ENCODE measurements at regions not wholly inside any gene's neighbourhood (a gene's known extent, or its start where the extent isn't known, plus 50 kb on each side); places are given as distances from the start of the nearest gene placed in this dataset.
A peak's percentile ranks its signal among the peaks of the same experiment; 100 is the strongest.
"Not testable (repeated sequence)": the region's sequence is repeated elsewhere in the genome, so short reads cannot be mapped to it uniquely, and the experiment has no call there.

DNA sequence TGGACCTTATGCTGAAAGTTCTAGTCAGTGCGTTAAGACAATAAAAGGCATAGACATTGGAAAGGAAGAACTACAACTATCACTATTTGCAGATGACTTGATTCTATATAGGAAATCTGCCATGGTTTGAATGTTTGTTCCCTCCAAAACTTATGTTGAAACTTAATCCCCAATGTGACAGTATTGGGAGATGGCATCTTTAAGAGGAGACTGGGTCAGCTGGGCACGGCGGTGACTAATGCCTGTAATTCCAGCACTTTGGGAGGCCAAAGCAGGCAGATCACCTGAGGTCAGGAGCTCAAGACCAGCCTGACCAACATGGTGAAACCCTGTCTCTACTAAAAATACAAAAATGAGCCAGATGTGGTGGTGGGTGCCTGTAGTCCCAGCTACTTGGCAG, 171.3 kb downstream of the SMAD6 start:
- not testable (repeated sequence) for H3K36me3 Mint-ChIP-seq; H3K27ac Mint-ChIP-seq; H3K4me1 ChIP-seq (ENCODE audit: control insufficient read depth, insufficient read depth, low read length, poor library complexity, severe bottlenecking); H3K4me1 Mint-ChIP-seq; DNase-seq; ATAC-seq (ENCODE audit: low read depth in 2 of 2); H3K4me3 Mint-ChIP-seq; H3K36me3 ChIP-seq (ENCODE audit: control insufficient read depth, insufficient read depth, low read length); H3K9me3 Mint-ChIP-seq; H3K4me3 ChIP-seq (ENCODE audit: low read depth, low read length); H3K27ac ChIP-seq (ENCODE audit: insufficient read depth, low read length, poor library complexity, severe bottlenecking); H3K9me3 ChIP-seq (ENCODE audit: control insufficient read depth in 2 of 2, low read length in 2 of 2)
- H3K27me3 Mint-ChIP-seq, result peaks cover 30% of the 10 kb centered on the region
- H3K27me3 ChIP-seq (ENCODE audit: control insufficient read depth, insufficient read depth, low read length), result peaks cover 18% of the 10 kb centered on the region

- ATAC-seq (ENCODE audit: low read depth in 2 of 2), result no peak
- H3K4me3 ChIP-seq (ENCODE audit: low read depth, low read length), result no peak overlapping the region
- peak overlapping the region in 1 of 3 donors; percentile 20 for H3K27ac Mint-ChIP-seq
- H3K4me3 Mint-ChIP-seq, result no peak overlapping the region
- no peaks in the 10 kb centered on the region for H3K36me3 ChIP-seq (ENCODE audit: control insufficient read depth, insufficient read depth, low read length)
- peaks cover 13% of the 10 kb centered on the region for H3K27me3 ChIP-seq (ENCODE audit: control insufficient read depth, insufficient read depth, low read length)
- H3K27me3 Mint-ChIP-seq, result peaks cover 25% of the 10 kb centered on the region
- H3K9me3 ChIP-seq (ENCODE audit: control insufficient read depth in 2 of 2, low read length in 2 of 2), result no peaks in the 10 kb centered on the region
- H3K9me3 Mint-ChIP-seq, result peaks cover 0 to 2% (median 0%) of the 10 kb centered on the region in 7 donors
- no peak for DNase-seq
- H3K4me1 Mint-ChIP-seq, result no peaks in the 10 kb centered on the region
- H3K4me1 ChIP-seq (ENCODE audit: control insufficient read depth, insufficient read depth, low read length, poor library complexity, severe bottlenecking), result no peaks in the 10 kb centered on the region
- no peaks in the 10 kb centered on the region for H3K36me3 Mint-ChIP-seq
- no peak overlapping the region for H3K27ac ChIP-seq (ENCODE audit: insufficient read depth, low read length, poor library complexity, severe bottlenecking)
Observed at GRCh38 chr15:66873856-66874255, 171.8 kb downstream of the SMAD6 start.

DNA sequence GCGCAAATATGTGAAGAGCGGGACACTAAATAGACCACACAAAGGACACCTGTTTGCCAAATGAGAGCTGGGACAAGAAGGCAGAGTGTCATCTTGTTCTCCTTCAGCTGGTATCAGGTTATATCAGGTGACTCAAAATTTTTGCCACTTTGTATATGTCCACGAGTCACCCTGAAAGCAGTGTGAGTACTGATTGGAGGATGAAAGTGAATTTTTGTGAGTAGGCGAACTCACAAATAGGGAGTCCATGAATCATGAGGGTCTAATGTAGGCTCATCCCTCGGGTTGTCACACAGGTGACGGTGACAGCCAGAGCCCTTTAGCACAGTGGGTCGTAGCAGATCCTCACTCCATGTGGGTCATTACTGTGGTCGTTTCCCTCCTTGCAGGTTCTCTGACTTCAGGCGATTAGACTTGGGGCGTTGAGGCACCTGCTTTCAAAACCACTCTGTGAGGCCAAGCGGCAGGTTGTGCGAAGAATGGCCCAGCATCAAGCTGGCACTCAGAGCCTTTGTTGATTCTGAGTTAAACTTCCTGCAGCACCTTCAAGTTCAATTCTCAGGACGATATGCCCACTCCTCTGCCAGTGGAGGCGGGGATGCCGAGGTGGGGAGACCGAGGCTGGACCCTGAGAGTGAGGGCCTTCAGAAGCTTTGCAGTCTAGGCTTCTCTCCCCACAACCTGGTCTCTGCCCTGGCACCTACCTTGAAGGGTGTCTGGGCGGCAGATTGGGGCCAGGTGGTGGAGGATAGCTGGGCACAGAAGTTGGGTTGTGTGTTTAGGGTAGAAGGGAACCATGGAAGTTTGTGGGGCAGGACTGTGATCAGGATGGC, 173.8 kb downstream of the SMAD6 start:
- H3K27me3 Mint-ChIP-seq, result peaks cover 15% of the 10 kb centered on the region
- no peaks in the 10 kb centered on the region for H3K36me3 Mint-ChIP-seq
- no peak overlapping the region for H3K27ac Mint-ChIP-seq

DNA sequence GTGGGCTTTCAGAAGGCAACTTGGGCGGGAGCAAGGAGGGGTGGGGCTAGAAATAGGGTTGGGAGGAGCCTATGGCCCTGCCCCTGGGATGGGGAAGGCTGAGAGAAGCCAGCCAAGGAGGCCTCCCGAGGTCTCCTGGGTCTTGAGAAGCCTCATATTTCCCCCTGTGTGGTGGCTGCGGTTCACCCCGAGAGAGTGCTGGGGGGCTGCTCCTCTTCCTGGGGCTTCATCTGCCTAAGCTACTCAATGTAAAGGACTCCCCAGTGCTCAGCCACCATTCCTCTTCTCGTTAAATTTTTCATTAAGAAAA, 174.3 kb downstream of the SMAD6 start:
- Histone ChIP-seq H3K4me3 (ENCODE audit: low read depth, low read length) (no peak overlapping the region), H3K9me3 (ENCODE audit: control insufficient read depth in 2 of 2, low read length in 2 of 2) (no peaks in the 10 kb centered on the region), H3K4me1 (ENCODE audit: control insufficient read depth, insufficient read depth, low read length, poor library complexity, severe bottlenecking) (no peaks in the 10 kb centered on the region), H3K27ac (ENCODE audit: insufficient read depth, low read length, poor library complexity, severe bottlenecking) (no peak overlapping the region), H3K27me3 (ENCODE audit: control insufficient read depth, insufficient read depth, low read length) (no peaks in the 10 kb centered on the region), H3K36me3 (ENCODE audit: control insufficient read depth, insufficient read depth, low read length) (no peaks in the 10 kb centered on the region)
- ATAC-seq (ENCODE audit: low read depth in 2 of 2) (no peak), DNase-seq (no peak)
- no peak overlapping the region for H3K4me3 Mint-ChIP-seq
- no peaks in the 10 kb centered on the region for H3K4me1 Mint-ChIP-seq
- no peak overlapping the region for H3K27ac Mint-ChIP-seq
- peaks cover 16% of the 10 kb centered on the region for H3K27me3 Mint-ChIP-seq
- no peaks in the 10 kb centered on the region for H3K36me3 Mint-ChIP-seq
- H3K9me3 Mint-ChIP-seq, result peaks cover 0 to 2% (median 0%) of the 10 kb centered on the region in 7 donors

More for the DNA sequence above, 173.8 kb downstream of the SMAD6 start:
- Histone ChIP-seq H3K9me3 (ENCODE audit: control insufficient read depth in 2 of 2, low read length in 2 of 2) (no peaks in the 10 kb centered on the region), H3K4me3 (ENCODE audit: low read depth, low read length) (no peak overlapping the region), H3K27ac (ENCODE audit: insufficient read depth, low read length, poor library complexity, severe bottlenecking) (no peak overlapping the region), H3K4me1 (ENCODE audit: control insufficient read depth, insufficient read depth, low read length, poor library complexity, severe bottlenecking) (no peaks in the 10 kb centered on the region), H3K36me3 (ENCODE audit: control insufficient read depth, insufficient read depth, low read length) (no peaks in the 10 kb centered on the region), H3K27me3 (ENCODE audit: control insufficient read depth, insufficient read depth, low read length) (no peaks in the 10 kb centered on the region)
- DNase-seq (no peak), ATAC-seq (ENCODE audit: low read depth in 2 of 2) (no peak)
- H3K4me3 Mint-ChIP-seq, result no peak overlapping the region
- peaks cover 0 to 2% (median 0%) of the 10 kb centered on the region in 7 donors for H3K9me3 Mint-ChIP-seq
- H3K4me1 Mint-ChIP-seq, result no peaks in the 10 kb centered on the region

- no peaks in the 10 kb centered on the region for H3K9me3 ChIP-seq (ENCODE audit: control insufficient read depth in 2 of 2, low read length in 2 of 2)
- no peak overlapping the region for H3K4me3 ChIP-seq (ENCODE audit: low read depth, low read length)
- H3K4me1 ChIP-seq (ENCODE audit: control insufficient read depth, insufficient read depth, low read length, poor library complexity, severe bottlenecking), result no peaks in the 10 kb centered on the region
- H3K36me3 ChIP-seq (ENCODE audit: control insufficient read depth, insufficient read depth, low read length), result no peaks in the 10 kb centered on the region
- H3K9me3 Mint-ChIP-seq, result peaks cover 0 to 2% (median 0%) of the 10 kb centered on the region in 7 donors
- H3K27ac Mint-ChIP-seq, result no peak overlapping the region
- no peak for ATAC-seq (ENCODE audit: low read depth in 2 of 2)
- DNase-seq, result no peak
- H3K4me1 Mint-ChIP-seq, result no peaks in the 10 kb centered on the region
- H3K27me3 Mint-ChIP-seq, result peaks cover 14% of the 10 kb centered on the region
- H3K4me3 Mint-ChIP-seq, result no peak overlapping the region
- no peak overlapping the region for H3K27ac ChIP-seq (ENCODE audit: insufficient read depth, low read length, poor library complexity, severe bottlenecking)
- no peaks in the 10 kb centered on the region for H3K27me3 ChIP-seq (ENCODE audit: control insufficient read depth, insufficient read depth, low read length)
- no peaks in the 10 kb centered on the region for H3K36me3 Mint-ChIP-seq
Observed at GRCh38 chr15:66876731-66877476, 174.9 kb downstream of the SMAD6 start.

GRCh38 chr15:66877477-66878271, 175.6 kb downstream of the SMAD6 start:
- Histone ChIP-seq H3K4me1 (ENCODE audit: control insufficient read depth, insufficient read depth, low read length, poor library complexity, severe bottlenecking) (no peaks in the 10 kb centered on the region), H3K27ac (ENCODE audit: insufficient read depth, low read length, poor library complexity, severe bottlenecking) (no peak overlapping the region), H3K4me3 (ENCODE audit: low read depth, low read length) (no peak overlapping the region), H3K9me3 (ENCODE audit: control insufficient read depth in 2 of 2, low read length in 2 of 2) (no peaks in the 10 kb centered on the region), H3K27me3 (ENCODE audit: control insufficient read depth, insufficient read depth, low read length) (no peaks in the 10 kb centered on the region), H3K36me3 (ENCODE audit: control insufficient read depth, insufficient read depth, low read length) (no peaks in the 10 kb centered on the region)
- ATAC-seq (ENCODE audit: low read depth in 2 of 2) (no peak), DNase-seq (no peak)
- no peak overlapping the region for H3K4me3 Mint-ChIP-seq
- H3K27ac Mint-ChIP-seq, result no peak overlapping the region
- H3K36me3 Mint-ChIP-seq, result no peaks in the 10 kb centered on the region
- H3K9me3 Mint-ChIP-seq, result peaks cover 0 to 2% (median 0%) of the 10 kb centered on the region in 7 donors
- peaks cover 14% of the 10 kb centered on the region for H3K27me3 Mint-ChIP-seq
- no peaks in the 10 kb centered on the region for H3K4me1 Mint-ChIP-seq

DNA sequence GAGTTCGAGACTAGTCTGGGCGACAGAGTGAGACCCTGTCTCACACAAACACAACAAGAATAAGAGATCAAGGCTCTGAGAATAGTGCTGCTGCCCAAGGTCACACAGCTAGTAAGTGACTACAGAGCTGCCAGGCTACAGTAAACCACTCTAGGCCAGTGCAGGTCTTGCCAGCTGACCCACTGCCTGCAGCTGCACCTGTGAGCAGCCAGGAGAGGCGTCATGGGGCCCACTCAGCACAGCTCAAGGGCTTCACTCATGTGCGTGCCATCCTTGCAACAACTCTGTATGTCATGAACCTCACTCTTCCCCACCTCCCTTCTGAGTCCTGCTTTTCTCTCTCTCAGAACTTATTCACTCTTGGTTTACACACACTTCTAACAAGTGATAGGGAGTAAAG, 176.7 kb downstream of the SMAD6 start:
- Histone ChIP-seq H3K4me1 (ENCODE audit: control insufficient read depth, insufficient read depth, low read length, poor library complexity, severe bottlenecking) (no peaks in the 10 kb centered on the region), H3K36me3 (ENCODE audit: control insufficient read depth, insufficient read depth, low read length) (no peaks in the 10 kb centered on the region), H3K27ac (ENCODE audit: insufficient read depth, low read length, poor library complexity, severe bottlenecking) (no peak overlapping the region), H3K27me3 (ENCODE audit: control insufficient read depth, insufficient read depth, low read length) (no peaks in the 10 kb centered on the region), H3K4me3 (ENCODE audit: low read depth, low read length) (no peak overlapping the region), H3K9me3 (ENCODE audit: control insufficient read depth in 2 of 2, low read length in 2 of 2) (no peaks in the 10 kb centered on the region)
- Mint-ChIP-seq H3K4me3 (peak overlapping the region in 1 of 4 donors; percentile 94), H3K9me3 (peaks cover 0 to 2% (median 0%) of the 10 kb centered on the region in 7 donors), H3K27me3 (peaks cover 14% of the 10 kb centered on the region), H3K36me3 (no peaks in the 10 kb centered on the region), H3K27ac (no peak overlapping the region), H3K4me1 (no peaks in the 10 kb centered on the region)
- DNase-seq (no peak), ATAC-seq (ENCODE audit: low read depth in 2 of 2) (no peak)

All from CD4-positive, CD25-positive, alpha-beta regulatory T cell (primary cell).